GM18511 (cell line): ENCODE measurements at regions not wholly inside any gene's neighbourhood (a gene's known extent, or its start where the extent isn't known, plus 50 kb on each side); places are given as distances from the start of the nearest gene placed in this dataset.

Source experiments
- ATAC-seq: cut with Tn5 transposase; IDR thresholded peaks from one replicate; pipeline ENCODE4 v1.9.1; 2021; ENCODE audit warnings: mild to moderate bottlenecking, moderate library complexity; ENCODE audit not compliant: unreplicated experiment

DNA sequence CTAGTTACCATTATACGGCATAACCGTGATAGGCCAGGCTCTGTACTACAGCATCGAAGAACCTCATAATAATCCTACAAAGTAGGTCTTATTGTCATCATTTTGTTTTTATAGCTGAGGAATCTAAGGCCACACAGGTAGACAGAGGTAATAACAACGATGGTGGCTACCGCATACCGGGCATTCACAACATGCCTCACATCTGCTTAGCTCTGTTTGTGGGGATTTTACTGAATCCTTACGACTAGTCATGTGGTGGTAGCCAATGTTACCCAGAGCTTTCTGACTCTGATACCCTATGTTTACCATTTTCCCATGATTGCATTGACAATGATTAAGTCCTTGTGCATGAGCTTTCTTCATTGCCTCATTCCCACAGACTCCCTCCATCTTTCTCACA lies 269.4 kb downstream of the TCF7L2 start:
- no peak for ATAC-seq

DNA sequence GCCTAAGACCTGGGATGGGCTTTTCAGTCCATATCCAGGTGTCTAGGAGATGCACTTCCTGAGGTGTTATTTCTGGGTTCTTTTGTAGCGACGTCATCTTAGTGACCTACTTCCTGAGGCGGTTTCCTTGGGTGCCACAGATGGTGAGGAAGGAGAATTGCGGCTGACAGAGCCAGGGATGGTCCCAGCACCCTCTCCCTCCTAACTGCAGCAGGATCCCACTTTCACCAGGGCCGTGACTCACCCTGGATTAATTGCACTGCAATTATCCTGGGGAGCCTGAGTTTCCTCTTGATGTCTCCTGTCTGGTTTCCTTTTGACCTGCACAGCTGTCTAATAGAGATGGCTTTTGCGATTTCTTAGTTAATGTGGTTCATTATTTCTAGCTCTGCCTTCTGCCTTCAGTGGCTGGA lies 271.7 kb downstream of the TCF7L2 start:
- ATAC-seq, result no peak

DNA sequence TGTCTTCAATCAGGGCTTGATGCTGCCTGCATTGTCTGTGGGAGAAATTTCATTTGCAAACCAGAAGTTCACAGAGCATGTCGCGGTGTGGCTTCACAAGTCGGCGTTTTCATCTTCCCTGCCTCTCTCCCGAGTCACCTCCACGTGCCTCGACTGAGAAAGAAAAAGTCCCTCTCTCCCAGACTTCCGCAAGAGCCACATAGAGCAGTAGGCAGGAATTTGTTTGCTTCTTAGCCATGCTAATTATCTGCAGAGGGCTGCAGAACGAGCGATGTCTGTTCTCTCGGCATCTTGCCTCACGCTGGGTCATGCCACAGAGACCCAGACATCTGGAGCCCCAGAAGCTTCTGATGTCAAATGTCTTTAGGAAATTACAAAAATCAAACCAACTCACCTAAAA lies 272.2 kb downstream of the TCF7L2 start:
- ATAC-seq, result no peak

DNA sequence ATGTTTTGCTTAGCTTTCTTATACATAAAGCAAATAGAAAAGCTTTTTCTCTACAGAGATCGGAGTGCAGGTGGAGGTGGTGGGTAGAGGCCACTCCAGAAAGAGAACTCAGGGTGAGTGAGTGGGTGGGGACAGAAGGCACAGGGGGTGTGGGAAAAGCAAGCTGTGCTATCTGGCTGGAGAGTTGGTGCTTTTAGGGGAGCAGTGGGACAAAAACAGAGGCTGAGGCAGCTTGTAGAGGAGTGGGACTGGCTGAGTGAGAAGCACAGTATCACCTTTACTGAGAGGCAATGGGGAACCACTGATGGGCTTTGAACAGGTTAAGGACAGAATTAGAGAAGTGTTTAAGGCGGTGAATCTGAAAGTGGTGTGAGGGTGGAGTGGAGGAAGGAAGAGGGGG lies 275.3 kb downstream of the TCF7L2 start:
- no peak for ATAC-seq

DNA sequence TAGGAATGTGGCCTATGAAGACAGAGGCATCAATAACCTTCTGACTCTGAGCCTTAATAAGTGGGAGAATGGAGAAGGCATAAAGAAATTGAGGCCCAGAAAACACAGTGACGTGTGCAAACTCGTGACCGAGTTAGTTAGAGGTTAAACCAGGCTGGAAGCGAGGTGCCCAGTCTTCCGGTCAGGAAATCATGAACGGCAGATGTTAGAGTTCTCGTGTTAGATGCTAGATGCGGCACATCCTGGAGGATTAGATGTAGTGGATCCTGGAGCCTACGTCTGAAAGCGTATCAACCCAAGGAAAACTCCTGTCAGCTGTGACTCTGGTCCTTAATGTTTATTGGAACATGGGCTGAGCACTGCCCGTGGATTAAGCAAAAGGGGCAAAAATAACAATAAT lies 275.9 kb downstream of the TCF7L2 start:
- no peak for ATAC-seq

DNA sequence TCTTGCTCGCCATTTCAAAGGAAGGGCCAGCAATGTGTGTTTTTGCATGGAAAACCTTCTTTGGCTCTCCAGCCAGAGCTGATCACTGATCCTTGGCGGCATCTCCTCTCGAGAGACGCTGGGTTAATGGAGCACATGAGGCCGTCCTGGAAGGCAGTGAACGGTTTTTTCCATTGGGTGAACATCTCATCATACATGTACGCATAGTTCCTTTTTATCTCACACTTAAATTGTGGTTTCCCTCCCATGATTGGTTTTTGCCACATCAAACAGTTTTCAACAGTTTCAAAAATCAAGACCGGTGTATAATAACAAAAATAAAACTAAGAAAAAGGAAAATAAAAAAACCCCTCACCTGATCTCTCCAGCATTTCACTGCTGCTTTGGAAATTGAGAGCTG lies 276.4 kb downstream of the TCF7L2 start:
- ATAC-seq, result no peak

DNA sequence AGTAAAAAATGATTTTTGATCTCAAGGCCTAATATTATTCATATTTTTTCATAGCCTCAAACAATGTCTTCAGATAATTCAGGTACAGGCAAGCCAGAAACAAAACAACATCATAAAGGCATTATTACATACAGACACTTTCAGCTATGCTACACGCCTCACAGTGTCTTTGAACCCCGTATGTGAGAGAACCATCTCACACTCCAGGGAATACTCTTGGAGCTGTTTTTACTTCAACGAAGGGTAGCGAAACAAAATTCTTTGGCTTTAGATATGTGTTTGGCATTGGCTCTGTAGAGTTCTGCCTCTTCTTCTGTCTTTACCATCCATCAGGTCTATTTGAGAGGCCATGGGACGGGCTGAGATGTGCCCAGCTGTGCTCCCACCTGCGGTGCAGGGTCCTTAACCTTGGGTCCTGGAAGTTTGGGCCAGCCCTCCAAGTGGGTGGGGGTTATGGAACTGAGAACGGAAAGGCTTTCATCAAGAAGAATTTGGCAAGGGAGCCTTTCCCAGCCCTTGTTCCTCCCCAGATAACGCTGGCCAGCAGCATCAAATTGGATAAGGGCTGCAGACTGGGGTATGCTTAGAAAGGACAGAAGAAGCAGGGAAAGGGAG lies 276.9 kb downstream of the TCF7L2 start:
- ATAC-seq, result no peak

DNA sequence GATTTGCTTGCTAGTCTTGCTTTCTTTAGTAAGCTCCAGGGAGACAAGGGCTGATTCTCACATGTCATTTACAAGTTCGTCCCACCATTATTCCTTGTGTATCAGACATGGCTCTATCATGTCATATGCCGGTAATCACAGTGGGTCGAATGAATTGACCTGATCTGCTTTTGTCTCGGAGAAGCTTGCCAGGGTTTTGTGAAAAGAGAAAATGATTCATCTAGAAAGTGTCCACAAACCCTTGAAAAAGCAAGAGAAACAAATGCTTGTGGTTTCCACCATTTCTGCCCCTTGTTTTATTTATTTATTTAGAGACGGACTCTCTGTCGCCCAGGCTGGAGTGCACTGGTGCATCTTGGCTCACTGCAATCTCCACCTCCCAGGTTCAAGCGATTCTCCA lies 278.5 kb downstream of the TCF7L2 start:
- ATAC-seq, result no peak

DNA sequence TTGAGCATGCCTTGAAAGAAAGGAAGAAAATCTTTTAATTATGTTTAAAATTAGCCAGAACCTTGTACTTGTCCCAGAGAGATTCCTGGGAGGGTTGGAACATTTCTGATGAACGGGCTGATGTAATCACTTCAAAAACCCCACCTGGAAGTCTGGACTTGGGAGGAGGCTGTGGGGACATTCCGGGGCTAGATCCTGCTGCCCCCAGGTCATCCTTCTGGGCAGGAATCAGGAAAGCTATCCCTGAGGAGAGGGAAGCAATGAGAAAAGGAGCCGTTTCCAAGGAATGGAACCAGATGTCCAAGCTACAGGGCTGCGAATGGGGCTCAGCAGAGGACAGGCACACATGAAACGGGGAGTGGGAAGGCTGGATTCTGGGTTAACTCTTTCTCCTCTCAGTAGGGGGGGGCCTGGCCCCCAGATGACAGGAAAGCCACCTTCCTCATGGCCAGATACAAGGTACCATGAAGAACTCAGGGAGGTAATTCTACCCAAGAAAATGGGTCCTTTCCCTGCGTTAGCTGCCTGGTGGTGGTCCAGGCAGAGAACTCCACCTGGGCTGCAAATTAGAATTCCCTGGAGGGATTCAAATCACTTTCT lies 280.1 kb downstream of the TCF7L2 start:
- no peak for ATAC-seq

DNA sequence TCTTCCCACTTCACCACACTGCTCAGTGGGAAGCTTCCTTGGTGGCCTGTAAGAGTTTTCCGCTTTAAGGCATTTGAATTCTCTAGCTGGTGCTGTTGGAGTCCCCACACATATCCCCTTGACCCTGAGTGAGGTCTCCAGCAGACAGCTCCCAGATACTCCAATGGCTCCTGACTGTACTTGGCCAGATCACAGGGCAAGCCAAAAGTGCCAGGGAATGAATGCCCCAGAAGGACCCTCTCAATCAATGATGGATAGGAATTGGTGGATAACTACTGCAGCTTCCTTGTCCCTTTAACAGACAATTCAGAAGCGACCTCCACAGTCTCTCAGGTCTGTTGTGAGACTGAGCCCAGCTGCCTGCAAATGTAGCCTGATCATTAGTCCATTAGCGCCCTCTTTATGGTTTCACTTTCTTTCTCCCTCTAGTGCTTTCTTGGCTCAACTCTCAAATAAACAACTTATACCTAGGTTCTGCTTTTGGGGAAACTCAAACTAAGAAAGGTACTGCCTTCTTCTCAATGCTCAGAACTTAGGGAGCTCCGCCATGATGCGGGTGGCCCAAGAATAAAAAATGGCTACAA lies 283.0 kb downstream of the TCF7L2 start:
- ATAC-seq, result no peak

DNA sequence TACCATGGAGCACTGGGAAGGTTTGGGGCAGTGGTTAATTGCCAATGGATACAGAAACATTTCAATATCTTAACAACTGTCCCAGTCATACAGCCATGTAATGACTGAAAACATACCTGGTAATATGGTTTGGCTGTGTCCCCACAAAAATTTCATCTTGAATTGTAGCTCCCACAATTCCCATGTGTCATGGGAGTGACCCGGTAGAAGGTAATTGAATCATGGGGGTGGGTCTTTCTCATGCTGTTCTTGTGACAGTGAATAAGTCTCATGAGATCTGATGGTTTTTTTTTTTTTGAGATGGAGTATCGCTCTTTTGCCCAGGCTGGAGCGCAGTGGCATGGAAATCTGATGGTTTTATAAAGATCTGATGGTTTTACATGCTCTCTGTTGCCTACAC lies 284.4 kb downstream of the TCF7L2 start:
- no peak for ATAC-seq

DNA sequence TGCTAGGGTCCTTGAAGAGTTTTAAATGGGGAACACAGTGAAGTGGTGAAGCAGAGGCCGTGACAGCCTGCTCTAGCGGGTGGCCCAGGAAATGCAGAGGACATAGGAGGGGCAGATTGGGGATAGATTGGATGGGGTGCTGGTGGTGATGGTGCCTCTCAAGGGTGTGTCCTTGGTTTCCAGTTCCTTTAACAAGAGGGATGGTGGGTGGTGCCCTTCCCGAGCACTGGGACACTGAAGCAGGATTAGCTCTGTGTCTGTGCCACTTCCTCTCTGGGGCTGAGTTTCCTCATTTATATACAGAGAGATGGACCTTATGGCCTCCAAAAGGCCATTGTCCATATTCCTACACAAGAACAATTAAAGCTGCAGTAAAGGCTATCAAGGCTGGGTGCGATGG lies 285.5 kb downstream of the TCF7L2 start:
- no peak for ATAC-seq

DNA sequence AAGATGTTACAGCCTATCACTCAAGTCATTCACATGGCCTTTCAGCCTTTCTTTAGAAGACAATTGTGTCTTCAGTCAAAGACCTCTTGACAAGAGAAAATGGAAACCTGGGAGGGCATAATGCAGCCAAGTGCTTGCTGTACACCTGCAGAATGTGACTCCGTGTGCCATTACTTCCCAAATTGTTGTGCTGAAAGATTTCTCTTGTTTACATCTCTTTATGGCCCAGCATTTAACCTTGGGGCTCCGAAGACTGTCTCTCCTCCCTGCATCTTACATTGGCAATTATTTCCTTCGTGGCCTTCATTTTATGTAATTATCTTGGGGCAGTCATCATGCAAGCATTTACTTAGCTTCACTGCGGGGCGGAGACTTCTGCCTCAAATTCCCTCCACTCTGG lies 287.0 kb downstream of the TCF7L2 start:
- no peak for ATAC-seq

DNA sequence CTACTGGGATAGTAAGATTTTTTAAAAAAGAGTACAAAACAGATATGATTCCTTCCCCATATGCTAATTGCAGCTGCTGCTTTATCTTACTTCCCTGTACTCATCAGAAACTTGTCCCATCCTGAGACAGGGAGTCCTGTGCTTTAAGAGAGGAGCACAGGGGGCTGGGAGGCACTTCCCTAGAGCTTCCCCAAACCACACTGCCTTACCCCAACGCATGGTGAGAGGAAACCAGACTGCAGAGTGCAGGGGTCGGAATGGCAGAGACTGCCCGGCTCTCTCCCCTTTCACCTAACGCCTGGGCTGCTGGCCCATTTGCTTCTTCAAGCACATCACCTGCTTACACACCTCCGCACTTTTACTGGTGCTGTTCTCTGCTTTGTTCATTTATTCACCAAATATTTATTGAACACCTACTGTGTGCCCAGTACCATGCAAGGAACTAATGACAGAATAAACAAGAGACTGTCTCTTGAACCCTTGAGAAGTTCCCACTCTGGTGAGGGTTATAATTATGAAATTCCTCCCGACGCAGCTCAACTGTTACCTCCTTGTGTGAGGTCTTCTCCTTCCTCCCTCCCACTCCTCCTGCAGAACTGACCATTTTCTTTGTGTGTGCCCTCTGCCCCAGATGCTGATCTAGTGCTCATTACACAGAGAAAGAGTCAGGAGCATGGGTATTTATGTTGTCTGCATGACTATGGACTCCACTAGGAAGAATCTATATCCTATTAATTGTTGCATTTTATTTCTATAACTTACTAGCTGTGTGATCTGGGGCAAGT lies 289.7 kb downstream of the TCF7L2 start:
- no peak for ATAC-seq

DNA sequence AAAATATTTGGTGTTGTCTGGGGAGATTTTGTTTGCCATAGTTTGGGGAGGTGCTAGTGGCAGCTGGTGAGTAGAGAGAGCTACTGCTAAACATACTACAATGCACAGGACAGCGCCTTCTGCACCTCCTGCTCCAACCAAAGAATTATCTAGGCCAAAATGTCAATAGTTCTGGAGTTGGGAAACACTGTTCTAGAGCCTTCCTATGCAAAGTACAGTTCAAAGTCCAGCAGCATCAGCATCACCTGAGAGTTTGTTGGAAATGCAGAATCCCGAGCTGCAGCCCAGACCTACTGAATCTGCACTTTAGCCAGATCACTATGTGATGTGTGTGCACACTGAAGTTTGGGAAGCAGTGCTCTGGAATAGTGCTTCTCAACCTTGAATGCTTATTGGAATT lies 290.7 kb downstream of the TCF7L2 start:
- ATAC-seq, result no peak

DNA sequence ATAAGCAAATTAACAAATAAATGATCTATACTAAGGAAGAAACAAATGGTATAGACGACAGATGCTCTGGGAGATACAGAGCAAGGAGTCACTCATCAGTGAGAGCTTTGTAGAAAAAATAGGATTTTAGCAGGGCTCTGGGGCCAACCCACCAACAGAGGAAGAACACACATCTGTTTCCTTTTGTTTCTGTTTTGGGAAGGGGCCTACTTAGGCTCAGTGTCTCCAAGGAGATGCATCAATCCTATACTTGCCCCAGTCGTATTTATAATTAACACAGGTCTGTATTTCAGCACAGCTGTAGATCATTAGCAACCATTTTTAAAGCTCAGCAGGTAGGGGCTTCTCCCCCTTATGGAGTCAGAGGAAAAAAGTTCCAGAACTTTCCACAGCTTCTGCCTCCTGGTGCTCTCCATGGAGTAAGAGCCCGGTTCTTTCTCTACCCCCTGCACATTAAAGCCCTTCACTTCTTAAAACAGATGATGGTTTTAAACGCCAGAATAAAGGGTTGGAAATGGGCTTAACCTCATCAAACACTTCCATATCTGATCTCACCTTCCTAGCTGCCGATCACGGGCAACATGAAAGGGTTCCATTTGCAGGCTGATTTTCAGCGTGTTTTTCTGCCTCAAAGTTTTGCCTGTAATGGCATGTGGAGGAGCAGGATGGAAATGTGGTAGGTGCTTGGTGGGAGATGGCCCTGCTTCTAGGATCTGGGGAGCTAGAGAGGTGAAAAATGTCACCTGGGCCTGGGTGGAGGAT lies 291.7 kb downstream of the TCF7L2 start:
- ATAC-seq, result no peak

DNA sequence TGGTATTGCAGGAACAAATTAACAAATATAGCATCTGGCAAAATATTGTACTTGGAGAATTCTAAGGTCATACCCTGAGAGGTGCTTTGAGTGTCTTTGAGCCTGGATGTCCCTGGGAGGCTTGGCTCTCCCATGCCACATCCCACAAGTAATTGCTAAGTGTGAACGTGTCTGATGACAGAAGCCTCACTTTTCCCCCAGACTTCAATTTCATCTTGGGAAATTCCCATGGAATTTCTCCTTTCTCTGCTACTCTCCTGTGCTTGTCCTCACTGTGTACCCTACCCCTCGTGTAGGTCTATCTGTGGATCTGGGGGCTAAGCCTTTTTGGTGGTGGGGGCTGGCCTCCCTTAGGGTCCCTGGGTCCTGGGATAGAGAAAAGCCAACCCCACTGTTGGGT lies 293.3 kb downstream of the TCF7L2 start:
- no peak for ATAC-seq

DNA sequence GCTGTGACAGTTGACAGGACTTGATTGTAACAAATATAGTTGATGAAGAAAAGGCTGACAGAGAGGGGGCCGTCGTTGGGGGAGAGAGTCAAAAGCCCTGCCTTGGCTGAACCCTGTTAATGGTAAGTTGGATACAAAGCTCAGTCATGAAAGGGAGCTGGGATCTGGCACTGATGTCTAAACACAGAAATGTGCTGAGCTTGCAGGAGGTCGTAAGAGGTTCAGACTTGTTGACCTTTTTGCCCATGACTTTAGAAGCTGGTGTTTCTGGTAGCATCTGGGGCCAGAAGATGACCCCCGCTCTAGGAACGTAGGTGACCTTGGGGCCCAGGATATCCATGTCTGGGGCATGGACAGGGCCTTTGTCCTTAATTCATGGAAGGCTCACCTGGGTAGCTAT lies 294.7 kb downstream of the TCF7L2 start:
- no peak for ATAC-seq

DNA sequence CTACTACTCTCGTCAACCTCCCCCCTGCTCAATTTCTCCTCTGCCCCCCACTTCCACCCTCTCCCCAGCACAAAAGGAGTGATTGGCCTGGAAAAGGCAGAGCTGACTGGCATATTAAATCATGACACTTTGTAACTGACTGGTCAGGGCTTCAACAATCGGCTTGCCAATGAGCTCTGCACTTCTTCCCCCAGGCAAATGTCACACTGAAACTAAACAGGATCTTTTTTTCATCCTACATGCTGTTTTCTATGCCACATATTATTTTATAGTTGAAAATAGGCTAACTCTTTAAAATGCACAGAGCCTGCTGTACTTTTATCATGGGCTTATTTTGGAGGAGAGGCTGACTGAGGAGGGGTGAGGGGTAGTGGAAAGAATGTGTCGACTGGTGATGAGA lies 295.2 kb downstream of the TCF7L2 start:
- ATAC-seq, result no peak

DNA sequence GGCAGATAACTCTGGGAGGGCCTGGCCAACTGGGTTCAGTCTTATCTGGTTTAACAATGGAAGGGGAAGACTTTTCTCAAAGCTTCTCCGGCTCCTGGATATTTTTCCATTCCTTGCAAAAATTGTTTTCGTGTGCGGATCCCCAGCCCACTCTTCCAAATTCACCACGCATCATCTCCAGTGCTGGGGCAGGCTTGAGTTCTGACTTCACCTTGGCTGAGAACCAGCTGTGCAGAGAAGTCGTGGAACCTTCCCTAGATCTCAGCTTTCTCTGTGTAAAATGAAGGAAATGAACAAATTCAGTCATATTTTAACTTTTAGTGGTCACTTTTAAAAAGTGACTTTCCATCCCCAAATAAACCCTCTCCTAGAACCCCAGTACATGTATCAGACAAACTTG lies 297.0 kb downstream of the TCF7L2 start:
- no peak for ATAC-seq
